NCI-H1092 (cell line): ENCODE measurements at regions not wholly inside any gene's neighbourhood (a gene's known extent, or its start where the extent isn't known, plus 50 kb on each side); places are given as distances from the start of the nearest gene placed in this dataset.
A peak's percentile ranks its signal among the peaks of the same experiment; 100 is the strongest.

Experiments used
- DNase-seq: peaks from one replicate; lab custom pipeline; 2025; lab: John Stamatoyannopoulos, UW

DNA sequence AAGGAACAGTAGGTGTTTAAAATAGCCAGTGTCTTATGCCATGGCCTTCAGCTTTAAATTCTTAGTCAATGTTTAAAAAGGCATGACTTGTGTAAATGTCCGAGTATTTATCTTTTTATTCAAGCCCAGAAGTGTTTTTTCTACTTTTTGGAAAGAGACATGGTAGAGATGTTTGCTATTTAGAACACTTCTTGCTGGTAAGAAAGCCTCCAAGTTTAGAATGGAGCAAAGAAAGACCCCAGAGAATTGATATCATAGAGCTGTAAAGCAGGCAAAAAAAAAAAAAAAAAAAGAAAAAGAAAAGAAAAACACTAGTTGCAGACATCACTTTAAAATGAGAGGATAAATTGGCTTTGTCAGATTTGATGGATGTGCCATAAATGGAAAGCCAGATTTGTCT lies 375.1 kb downstream of the TMEM167A start:
- DNase-seq: no peak

DNA sequence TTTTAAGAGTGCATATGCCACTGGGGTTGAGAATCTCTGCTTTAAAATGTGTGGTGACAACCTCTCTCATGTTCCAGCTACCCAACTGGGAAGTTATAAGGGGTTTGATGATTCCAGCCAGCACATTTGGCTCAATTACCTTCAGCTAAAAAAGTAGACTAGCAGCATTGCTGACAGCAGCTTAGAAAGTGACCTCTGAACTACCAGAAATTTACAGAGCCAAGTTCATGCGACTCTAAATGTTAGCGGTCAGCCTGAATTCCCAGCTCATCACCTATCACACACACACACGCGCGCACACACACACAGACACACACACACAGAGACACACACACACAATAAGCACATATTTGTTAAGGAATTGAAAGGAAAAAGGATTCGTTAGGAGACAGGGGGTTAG lies 377.5 kb downstream of the TMEM167A start:
- no peak for DNase-seq

DNA sequence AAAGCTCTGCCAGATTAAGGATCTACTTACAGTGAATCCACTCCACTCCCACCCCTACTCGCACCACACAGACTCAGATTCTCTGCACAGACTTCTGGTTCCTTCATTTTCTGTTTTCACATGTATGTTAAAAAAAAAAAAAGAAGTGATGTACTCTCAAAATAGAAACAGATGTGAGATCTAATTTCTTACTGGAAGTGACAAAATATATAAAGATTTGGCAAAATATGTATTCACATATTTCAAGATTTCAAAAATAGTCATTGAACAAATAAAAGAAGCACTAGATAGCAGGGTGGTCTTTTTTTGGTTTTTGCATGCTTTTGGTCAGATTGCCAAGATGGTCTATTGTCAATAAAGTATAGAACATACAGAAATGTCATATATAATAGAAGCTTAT lies 379.2 kb downstream of the TMEM167A start:
- DNase-seq: no peak

DNA sequence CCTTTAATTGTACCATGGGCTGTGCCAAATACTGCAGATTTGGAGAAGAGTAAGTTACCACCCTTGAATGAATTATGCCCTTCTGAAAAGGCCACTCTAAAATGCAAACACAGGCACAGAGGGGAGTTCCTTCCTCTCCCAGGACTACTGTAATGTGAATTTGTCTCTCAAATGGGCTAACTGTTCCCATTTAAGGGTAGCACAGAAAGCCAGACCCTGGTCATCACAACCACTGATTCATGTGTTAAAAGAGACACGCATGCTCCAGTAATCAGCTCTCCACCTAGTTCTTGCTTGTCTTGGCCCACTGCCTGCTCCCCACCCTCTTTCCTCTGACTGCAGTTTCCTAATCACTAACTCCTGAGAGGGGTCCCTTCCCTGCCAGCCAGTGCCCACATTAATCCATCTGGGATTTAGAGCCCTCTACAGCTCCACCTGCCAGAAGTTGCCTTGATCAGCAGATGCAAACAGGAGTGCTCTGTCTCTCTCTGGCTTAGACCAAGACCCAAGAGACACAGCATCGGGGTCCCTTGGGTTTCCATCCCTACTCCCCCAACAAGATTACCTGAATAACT lies 382.4 kb downstream of the TMEM167A start:
- DNase-seq: no peak

- DNase-seq: no peak
Observed at GRCh38 chr5:82692826-82693225, 384.4 kb downstream of the TMEM167A start.

GRCh38 chr5:82684659-82685058 lies 392.5 kb downstream of the TMEM167A start:
- DNase-seq: no peak

GRCh38 chr5:82684165-82684564 lies 393.0 kb downstream of the TMEM167A start:
- no peak for DNase-seq

GRCh38 chr5:82679660-82680059 lies 397.5 kb downstream of the TMEM167A start:
- no peak for DNase-seq

GRCh38 chr5:82676661-82677060 lies 398.5 kb upstream of the RPS23 start:
- no peak for DNase-seq

- no peak for DNase-seq
Observed at GRCh38 chr5:82674671-82675070, 396.5 kb upstream of the RPS23 start.

GRCh38 chr5:82673057-82673809 lies 395.1 kb upstream of the RPS23 start:
- no peak for DNase-seq

- no peak for DNase-seq
Observed at GRCh38 chr5:82670692-82671091, 392.5 kb upstream of the RPS23 start.

GRCh38 chr5:82669720-82670119 lies 391.6 kb upstream of the RPS23 start:
- DNase-seq: no peak

GRCh38 chr5:82666312-82666711 lies 388.2 kb upstream of the RPS23 start:
- DNase-seq: no peak

- peak; percentile 16 for DNase-seq
Observed at GRCh38 chr5:82664732-82665131, 386.6 kb upstream of the RPS23 start.

GRCh38 chr5:82663225-82663624 lies 385.1 kb upstream of the RPS23 start:
- no peak for DNase-seq

DNA sequence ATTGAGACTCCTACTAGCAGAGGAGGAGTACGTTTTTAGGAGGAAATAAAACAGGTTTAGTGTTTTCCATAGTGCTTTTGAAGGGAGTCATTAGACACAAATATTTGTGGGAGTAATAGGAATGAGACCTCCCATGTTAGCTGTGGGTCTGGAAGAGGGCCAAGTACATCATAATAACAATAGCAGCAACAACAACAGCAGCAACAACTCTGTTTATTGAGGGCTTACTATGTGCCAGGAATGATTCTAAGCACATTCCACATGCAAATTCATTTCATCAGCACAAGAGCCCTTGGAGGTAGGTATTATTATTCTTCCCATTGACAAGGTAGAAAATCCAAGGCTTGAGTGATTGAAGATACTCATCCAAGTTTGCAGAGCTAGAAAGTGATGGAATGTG lies 384.2 kb upstream of the RPS23 start:
- no peak for DNase-seq

DNA sequence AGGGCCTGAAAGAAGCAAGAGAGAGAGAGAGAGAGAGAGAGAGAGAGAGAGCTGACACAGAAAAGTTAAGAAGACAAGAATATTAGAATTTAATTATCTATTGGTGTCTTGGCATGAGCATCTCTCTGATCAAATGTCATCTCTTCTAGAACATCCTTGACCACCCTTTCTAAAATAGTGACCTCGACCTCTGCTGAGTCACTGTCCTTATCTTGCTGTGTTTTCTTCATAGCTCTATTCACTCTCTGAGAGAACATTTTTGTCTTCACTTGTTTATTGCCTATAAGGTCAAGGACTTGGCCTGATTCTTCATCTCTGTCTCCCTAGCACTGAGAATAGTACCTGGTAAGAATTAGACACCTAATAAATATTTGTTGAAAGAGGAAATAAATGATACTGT lies 383.8 kb upstream of the RPS23 start:
- no peak for DNase-seq

DNA sequence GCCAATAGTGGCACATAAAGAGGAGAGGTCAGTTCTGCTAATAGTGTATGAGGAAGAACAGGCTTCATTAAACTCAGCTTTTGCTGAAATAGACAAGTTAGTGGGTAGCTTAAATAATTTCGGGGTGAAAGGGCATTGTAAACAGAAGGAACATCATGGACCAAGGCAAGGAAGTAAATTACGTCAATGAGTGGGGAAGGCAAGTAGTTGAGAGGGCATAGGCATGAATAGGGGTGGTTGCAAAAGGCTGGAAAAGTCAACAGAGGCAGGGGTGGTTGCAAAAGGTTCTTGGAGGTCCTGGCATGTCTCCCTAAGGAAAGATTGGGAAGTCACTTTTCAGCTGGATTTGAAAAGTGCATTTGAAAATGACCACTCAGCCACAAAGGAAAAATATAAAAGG lies 383.3 kb upstream of the RPS23 start:
- no peak for DNase-seq

DNA sequence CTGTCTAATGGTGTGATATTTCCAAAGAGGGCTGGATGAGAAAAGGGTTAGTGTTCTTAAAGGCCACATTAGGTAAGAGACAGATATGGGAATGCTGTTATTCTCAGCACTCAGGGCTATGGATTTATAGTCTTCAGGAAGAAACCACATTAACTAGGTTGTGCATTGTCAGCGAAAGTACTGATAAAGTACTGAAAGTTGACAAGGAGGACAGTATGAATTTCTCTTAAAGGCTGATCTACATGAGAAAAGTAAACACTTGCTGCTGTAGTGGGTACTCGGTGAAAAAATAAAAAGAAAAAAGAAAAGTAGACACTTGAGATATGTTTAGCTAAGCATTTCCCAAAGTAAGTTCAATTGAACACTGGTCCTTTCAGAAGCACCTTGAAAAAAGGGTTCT lies 381.0 kb upstream of the RPS23 start:
- DNase-seq: no peak

DNA sequence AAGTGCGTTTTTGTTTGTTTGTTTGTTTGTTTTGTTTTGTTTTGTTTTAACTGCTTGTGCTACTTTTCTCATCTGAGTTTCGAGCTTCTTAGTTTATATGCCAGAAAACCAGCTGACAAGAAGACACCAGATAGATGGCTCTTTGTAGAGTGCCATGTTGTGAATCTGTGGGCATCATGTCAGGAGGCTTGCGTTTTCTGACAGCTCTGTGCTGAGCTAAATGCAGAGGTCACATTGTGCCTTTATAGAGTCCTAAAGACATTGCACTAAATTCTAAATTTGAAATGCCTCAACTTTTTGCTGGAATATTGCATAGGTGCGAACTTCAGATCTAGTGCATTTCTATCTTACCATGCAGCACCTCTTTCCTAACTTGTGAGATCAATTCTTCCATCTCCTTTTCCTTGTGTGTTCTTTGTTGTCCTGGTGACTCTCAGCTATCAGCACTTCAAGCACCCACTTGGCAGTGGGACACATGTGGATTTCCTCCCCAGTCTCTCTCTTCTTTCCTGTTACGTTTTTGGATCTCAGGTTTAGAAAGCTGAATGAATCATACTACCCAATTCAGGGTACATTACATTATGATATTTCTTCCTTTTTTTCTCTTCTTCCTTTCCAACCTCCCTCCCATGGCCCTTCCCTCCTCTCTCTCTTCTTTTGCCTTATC lies 379.0 kb upstream of the RPS23 start:
- DNase-seq: no peak

DNA sequence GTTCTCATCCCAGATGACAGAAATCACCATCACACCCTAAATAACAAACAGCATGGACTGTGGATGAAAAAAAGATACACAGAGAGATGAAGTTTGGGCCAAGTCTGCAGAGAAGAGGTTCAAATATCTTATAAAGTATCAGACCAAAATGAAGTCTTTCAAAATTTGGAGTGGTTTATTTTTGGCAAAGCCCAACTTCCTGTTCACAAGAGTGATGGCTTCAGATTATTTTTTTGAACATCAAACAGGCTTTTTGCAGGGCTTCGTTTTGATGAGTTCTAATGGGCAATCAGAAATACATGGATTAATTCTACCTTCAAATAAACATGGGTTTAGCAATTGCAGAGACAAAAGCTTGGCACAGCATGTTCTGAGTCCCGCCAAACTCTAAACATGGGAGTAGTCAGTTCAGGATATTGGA lies 378.2 kb upstream of the RPS23 start:
- DNase-seq: no peak

DNA sequence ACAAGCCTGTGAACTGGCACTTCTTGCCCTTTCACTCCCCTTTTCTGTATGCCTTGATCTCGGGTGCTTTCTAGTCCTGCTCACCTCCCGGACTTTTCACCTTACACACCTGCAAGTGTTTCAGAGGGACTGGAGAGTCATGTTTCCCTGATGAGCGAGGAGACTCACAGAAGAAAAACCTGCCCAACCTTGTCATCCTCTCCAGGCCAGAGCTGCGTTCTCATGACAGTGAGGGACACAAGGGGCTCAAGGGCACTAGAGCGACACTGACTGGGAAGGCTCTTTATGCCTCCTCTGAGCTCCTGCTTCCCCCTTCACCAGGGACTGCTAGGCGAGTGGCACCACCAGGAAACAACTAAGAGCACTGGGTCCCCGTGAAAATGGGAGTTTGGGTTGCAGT lies 376.9 kb upstream of the RPS23 start:
- no peak for DNase-seq

GRCh38 chr5:82649943-82650342 lies 371.8 kb upstream of the RPS23 start:
- DNase-seq: no peak
